HG03103 (cell line): ENCODE measurements at regions not wholly inside any gene's neighbourhood (a gene's known extent, or its start where the extent isn't known, plus 50 kb on each side); places are given as distances from the start of the nearest gene placed in this dataset.

ENCODE experiments used
- ATAC-seq: cut with Tn5 transposase; IDR thresholded peaks from one replicate; pipeline ENCODE4 v1.9.1; 2021; ENCODE audit warnings: low read depth; ENCODE audit not compliant: unreplicated experiment

DNA sequence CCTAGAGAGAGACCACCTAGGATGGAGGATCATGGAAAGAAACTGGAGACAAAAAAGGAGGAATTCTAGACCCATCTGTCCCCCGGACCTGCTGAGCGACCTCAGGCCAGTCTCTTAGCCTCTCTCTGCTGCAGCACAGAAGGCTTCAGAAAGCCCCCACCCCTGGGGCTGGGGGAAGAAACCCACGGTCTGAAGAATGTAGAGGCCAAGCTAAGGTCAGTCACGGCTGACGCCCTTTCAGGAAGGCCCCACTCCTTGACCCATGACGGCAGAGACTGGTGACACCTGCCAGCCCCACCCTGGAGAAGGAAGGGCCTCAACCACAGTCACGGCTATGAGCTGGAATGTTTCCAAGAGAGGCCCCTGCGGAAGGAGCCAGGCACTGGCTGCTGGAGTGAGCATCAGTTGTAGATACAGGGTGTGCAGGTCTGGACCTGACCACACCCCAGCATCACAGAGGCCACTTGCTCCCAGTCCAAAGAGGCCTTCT, 120.5 kb upstream of the BOD1 start:
- peak; percentile 80 for ATAC-seq

DNA sequence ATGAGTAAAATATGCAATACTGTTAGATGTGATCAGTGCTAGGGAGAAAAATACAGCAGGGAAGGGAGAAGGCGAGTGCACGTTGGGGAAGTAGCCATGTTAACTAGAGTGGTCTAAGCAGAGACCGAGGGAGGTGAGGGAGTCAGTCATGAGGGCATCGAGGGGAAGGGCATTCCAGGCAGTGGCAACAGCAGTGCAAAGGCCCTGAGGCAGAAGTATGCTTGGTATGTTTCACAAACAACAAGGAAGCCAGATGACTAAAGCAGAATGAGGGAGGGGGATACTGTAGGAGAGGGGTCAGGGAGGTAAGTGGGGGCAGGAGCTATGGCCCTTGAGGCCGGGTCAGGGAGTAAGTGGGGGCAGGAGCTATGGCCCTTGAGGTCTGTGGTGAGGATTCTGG, 123.3 kb upstream of the BOD1 start:
- ATAC-seq = no peak

DNA sequence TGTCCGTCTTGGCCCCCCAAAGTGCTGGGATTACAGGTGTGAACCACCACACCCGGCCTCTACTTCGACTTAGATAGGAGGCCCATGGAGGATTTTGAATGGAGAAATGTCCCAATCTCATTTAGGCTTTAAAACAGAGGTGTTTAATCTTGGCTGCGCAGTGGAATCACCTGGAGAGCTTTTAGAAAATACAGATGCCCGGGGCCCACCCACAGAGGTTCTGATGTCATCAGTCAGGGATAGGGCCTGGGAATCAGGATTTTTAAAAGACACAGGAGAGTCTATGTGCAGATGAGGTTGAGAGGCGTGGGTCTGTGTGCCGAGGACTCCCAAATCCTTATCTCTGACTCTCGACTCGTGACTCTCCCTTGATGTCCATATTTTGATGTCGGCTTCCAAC, 124.0 kb upstream of the BOD1 start:
- ATAC-seq = no peak

DNA sequence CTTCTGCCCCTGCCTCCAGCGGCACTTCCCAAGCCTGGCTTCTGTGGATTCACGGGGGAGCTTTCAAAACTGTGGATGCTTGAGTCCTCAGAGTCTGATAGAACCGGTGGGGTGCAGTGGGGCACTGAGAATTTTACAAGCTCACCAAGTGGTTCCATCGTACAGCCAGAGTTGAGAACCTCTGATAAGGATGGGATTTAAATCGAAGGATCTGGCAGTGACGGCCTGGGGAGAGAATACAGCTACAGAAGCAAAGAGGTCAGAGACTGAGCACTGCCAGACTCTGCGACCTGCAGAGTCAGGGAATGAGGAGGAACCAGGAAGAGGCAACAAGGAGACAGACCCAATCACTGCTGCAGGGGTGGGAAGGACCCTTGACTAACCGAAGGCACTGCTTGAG, 124.6 kb upstream of the BOD1 start:
- ATAC-seq = no peak

DNA sequence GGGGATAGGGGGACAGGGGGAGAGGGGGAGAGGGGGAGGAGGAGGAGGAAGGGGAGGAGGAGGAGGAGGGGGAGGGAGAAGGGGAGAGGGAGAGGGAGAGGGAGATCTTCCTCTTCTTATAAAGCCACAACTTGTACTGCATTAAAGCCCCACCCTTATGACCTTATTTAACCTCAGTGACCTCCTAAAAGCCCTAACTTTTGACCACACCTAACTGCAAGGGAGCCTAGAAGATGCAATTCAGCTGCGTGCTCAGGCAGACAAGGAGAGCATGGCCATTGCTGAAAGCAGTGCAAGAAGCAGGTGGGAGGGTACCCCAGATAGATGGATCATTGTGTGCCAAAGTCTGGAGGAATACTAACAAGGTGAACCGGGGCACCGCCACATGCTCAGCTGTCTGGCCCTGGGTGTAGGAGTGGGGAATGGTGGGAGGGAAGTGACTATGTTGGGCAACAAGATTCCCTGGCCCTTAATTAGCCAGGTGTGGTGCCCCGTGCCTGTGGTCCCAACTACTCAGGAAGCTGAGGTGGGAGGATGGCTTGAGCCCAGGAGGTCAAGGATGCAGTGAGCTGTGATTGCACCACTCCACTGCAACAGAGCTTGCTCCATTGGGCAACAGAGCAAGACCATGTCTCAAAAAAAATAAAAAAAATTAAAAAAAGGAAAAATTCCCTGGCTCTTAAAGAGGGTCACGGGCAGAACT, 125.4 kb upstream of the BOD1 start:
- no peak for ATAC-seq

DNA sequence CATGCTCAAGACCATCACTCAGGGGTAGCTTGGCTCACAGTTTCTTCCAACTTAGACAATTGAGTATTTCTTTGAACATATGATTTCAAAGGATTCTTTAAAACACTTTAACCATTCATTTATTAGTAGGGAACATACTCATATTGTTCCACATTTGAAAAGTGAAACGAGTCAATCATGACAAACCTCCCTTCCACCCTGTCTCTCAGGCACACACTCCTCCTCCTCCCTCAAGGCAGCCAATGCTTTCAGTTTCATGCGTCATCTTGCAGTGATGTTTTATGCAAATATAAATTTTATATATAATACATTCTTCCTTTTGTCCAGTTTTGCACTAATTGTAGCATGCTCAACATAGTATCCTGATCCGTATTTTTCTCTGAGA, 126.0 kb upstream of the BOD1 start:
- ATAC-seq = peak; percentile 48

DNA sequence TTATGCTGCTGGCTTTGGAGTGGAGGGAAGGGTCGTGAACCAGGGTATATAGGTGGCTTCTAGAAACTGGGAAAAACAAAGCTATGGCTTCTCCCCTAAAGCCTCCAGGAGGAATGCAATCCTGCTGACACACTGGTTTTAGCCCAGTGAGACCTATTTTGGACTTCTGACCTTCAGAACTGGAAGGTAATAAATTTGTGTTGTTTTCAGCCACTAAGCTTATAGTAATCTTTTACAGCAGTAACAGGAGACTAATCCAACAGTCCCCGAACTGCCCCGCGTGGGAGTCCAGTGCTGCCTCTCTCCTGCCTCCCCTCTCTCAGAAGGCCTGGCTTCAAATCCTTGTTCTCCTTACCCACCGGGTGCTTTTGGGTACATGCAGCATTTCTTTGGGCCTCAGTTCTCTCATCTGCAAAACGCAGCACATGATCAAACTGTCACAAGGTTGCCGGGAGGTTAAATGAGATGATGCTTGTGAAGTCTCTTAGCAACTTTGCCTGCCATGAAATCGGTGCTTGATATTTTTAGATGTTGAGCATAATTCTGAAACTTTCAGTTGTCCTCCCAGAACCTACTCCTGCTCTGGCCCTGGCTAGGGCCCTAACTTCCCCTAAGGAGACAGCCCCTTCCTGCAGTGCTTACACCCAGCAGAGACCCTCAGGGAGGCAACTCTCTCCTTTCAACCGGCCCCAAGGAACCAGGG, 127.3 kb upstream of the BOD1 start:
- ATAC-seq = peak; percentile 39

DNA sequence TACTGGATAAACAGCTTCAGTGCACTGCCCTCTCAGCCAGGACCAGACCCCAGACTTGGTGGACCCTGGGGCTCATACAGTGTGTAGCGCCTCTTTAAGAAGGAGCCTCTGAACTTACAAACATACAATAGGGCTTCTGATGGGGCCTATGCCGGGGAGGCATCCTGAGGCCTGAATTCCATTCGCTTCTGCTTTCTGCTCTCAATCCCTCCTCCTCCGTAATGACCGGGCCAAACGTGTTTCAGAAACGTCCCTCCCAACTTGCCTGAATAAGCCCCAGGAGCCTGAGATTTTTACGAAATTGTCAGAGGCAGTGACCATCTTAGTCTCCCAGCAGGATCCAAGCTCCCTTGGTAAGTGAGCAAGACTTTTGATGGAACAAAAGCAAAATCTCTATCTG, 128.1 kb upstream of the BOD1 start:
- no peak for ATAC-seq

DNA sequence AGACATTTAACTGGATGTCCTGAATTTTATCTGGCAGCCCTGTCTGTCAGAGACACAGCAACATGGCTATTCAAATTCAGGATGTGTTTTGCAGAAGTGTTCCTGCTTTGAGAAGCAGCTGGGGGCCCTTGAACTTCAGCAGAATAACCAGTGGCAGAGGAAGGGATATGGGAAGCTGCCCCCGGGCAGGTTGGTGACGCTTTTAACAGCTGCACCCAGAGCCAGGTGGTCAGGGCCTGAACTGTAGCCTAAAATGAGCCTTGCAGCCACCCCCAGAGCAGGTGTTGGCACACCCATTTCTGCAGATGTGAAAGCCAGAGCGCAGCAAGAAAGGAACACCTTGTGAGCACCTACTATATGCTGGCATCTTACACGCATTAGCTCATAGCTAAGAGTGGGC, 128.7 kb upstream of the BOD1 start:
- ATAC-seq = peak; percentile 40

DNA sequence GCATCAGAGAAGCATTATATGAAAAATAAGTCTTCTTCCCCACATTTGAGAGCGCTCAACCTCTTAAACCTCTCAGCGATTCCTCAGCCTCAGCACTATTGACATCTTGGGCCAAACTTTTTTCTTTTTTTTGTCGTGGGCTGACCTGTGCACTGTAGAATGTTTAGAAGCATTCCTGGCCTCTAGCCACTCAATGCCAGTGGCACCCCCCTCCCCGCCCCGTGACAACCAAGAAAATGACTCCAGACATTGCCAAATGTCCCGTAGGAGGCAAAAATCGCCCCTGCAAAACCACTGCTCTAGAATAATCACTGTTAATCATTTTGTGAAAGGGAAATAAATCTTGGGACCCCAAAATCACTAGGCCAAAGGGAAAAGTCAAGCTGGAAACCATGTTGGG, 129.1 kb upstream of the BOD1 start:
- no peak for ATAC-seq

DNA sequence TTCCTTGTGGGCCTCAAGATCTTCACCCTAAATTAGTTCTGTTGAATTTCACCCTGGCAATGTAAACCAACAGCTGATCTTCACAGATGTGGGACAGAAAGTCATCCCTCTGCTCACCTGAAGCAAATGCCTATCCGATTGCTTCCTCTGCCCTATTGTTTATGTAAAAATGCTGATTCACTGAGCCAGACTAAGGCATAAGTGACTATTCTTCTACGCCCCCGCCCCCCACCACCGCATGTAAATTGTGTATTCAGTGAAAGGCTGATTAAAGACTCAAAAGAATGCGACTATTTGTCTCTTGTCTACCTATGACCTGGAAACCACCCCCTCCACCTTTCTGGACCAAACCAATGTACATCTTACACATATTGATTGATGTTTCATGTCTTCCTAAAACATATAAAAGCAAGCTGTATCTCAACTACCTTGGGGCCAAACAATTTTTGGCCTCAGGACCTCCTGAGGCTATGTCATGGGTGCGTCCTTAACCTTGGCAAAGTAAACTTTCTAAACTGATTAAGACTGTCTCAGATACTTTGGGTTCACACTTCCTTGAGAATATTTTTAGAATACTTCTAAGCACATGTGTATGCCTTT, 129.7 kb upstream of the BOD1 start:
- no peak for ATAC-seq

DNA sequence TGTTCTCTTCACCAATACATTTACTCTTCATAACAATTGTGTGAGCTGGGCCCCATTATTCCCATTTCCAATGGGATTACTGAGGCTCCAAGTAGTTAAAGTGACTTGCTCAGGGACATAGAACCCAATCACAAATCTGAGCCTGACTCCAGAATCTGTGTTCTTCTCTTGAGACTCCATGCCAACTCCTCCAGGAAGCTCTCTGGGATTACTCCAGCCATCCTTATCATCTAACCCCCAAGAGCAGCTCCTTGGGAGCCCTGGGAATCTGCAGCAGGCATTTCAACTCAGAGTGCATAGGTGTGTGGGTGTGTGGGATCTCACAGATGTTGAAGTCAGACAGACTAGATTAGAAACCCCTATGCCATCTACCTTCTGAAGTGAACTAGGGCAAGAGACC, 131.4 kb upstream of the BOD1 start:
- no peak for ATAC-seq

DNA sequence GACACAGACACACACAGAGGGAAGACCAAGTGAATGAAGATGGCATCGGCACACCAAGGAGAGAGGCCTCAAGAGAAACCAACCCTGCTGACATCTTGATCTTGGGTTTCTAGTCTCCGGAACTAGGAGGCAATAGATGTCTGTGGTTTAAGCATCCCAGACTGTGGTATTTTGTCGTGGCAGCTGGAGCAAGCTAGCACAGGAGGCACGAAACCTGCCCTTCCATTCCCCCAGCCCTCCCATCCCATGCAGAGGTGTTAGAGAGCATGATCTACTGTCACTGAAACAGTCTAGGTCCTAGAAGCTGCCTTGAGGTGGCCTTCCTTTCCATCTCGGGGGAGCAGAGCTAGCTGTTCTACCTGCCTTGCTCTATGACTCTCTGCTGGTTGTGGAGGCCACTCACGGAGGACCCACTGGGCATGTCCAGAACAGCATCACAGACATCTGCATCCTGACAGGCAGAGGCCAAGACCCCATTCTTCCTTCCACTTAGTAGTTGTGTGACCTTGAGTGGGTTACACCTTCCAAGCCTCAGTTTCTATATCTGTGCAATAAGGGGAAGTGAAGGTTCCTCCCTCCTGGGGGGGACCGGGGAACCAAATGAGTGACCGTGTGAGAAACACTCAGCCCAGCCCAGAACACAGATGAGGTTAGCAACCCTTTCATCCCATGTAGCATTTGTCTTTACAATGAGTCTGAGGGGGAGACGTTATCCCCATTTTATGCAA, 134.3 kb upstream of the BOD1 start:
- ATAC-seq = no peak

DNA sequence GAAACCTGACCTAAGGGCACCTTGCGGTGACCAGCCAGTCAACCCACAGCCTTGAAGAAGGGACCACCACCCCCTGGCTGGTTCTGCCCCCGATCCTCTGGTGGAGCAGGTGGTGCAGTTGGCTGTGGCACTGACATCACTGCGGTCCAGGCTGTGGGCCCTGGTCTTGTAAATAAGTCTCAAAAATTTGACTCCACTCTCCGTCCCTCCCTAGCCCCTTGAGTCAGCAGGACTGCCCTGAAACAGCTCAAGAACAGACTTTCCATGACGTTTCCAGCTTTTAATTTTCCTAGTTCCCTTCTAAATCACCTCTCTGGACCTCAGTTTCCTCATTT, 134.8 kb upstream of the BOD1 start:
- no peak for ATAC-seq

DNA sequence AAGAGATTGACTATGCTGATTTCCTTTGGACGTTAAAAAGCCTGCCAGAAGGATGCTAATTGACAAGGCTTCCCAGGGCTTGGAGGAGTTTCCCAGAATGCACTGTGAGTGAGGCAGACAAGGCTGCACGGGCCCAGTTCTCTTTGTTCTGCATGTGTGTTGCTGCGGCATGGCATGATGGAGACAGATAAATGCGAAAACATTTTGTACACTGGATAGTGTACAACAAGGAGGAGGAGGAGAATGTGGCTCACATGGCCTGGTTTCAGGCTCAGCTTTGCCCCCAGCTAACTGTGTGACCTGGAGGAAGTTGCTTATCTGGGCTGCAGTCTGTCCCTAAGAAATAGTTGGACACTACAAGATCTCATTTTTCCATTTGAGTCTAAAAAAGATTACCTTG, 135.5 kb upstream of the CPEB4 start:
- no peak for ATAC-seq

DNA sequence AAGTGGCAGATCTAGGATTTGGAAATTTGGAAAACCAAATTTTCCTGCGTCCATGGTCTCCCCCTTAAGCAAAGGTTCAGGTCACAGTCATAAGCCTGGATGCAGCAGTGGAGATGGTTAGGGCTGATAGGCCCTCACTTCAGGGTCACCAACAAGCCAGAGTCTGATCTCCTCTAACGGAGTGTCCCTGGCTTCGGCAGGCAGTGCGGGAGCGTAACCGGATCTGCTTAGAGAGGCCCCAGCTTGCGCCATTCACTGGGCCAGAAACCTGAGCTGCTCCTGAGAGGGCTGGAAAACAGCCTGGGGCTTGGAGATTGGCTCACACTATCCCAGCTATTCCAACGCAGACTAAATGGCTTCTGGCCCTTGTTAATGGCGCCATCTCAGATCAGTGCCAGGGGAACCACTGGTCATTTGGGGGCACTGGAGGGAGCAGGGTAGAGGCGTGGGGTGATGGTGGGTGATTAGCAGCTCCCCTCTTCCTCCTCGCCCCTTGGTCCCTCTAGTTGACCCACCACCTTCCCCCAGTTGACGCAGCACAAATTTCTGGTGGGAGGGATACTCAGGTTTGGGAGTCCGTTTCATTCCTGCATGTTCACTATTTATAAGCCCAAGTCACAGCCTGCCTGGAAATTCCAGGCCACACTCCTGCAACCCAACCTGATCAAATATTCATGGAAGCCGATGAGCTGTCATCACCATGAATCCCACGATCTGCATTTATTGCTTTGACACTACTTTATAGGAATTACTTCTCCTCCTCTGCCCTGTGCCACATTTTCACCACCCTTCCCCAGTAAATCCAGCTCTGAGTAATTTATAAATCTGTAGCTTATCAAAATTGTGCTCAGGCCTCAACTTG, 134.6 kb upstream of the CPEB4 start:
- no peak for ATAC-seq

DNA sequence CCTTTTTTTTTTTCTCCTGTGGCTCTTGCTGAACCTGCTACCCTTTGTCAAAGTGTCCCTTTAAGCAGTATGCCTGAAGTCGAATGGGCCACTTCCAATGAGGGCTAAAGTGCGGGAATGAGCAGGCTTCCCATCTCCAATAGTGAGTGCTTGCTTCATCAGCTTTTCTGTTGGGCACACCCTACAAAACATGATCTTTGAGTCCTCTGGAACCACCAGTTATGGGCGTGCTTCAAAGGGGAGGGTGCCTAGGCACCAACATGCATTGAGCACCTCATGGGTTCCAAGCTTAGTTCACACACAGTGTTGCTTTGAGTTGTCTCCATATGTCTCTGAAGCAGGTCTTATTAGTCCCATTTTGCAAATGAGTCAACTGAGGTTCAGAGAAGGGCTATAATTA, 132.8 kb upstream of the CPEB4 start:
- no peak for ATAC-seq

DNA sequence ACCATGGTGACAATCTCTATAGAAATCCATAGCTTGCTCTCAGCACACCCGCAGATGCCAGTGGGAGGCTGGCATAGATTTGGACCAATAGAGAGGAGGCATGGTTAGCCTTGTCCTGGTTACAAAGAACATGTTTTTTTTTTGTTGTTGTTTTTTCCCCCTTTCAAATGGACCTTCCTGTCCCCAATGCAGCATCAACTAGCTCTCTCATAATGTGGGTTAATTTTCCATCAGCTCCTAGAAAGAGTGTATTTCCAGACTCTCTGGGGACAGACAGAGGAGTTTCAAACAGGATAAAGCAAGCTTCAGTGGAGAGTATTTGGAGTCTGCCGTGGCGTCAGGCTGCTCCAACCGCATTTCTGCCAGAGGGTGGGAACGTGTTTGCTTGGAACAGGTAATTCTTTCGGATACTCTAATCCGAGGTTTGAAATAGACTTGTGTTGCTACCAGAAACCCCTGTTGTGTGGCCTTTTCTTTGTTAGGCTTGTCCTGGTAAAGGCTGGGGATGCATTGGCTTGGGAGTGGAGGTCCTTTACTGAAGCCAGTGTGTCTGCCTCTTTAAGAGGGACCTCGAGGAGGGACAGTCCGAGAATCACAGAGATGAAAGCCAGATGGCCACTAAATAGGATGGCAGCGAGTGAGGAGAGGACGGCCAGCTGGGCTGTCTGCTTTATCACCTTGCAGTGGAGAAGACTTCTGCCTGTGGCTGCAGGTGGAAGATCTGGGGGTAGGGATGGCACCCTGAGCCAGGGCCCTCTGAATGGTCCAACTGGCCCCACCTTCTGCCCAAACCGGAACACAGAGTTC, 130.5 kb upstream of the CPEB4 start:
- ATAC-seq = no peak

DNA sequence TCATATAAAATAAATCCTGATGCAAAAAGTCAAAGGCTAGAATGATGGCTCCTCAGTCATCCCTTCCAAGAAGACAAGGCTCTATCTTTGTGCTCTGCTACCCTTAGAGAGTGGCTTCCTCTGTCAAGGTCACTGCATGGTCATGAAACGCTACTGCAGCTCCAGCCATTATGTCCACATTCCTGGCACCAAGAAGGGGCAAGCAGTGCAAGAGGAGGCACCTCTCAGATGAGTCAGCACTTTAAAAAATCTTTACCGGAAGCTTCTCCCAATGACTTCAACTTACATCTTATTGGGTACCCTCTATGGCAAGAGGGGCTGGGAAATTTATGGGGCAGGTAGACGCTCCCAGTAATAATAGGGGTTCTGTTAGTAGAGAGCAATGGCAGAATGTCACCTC, 129.5 kb upstream of the CPEB4 start:
- ATAC-seq = no peak

DNA sequence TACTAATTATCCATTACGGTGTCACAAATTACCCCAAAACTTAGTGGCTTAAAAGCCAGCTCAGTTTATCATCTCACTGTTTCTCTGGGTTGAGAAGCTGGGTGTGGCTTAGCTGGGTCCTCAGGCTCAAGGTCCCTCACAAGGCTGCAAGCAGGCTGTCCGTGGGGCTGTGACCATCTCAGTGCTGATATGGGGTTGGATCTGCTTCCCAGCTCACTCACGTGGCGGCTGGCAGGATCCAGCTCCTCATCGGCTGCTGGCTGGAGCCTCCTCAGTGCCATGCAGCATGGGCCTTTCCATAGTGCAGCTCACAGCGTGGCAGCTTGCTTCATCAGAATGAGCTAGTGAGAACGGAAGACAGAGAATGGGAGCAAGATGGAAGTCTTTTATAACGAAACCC, 128.5 kb upstream of the CPEB4 start:
- no peak for ATAC-seq
